Effector memory CD8-positive, alpha-beta T cell (primary cell): ENCODE measurements at regions not wholly inside any gene's neighbourhood (a gene's known extent, or its start where the extent isn't known, plus 50 kb on each side); places are given as distances from the start of the nearest gene placed in this dataset.
"Not testable (repeated sequence)": the region's sequence is repeated elsewhere in the genome, so short reads cannot be mapped to it uniquely, and the experiment has no call there.

Experiments used
- ATAC-seq: fragments of 150-1000 bp; cut with Tn5 transposase; replicated peaks from 2 replicates; pipeline ENCODE4 v1.10.0; 2021; ENCODE audit warnings: mild to moderate bottlenecking, moderate library complexity
- DNase-seq, 3 experiments: peaks; one replicate each; pipeline ENCODE4 v3.0.0; 2021
- H3K27ac Mint-ChIP-seq, 2 donors: one replicate each; pipeline ENCODE4 v1.8.0; 2022; ENCODE audit warnings: mild to moderate bottlenecking in 2 of 2, mixed read lengths in 2 of 2, moderate library complexity in 2 of 2
- H3K27me3 Mint-ChIP-seq, 2 donors: one replicate each; pipeline ENCODE4 v1.8.0; 2022; ENCODE audit warnings: mixed read lengths in 2 of 2
- H3K36me3 Mint-ChIP-seq: one replicate; pipeline ENCODE4 v1.8.0; 2022; ENCODE audit warnings: mild to moderate bottlenecking, moderate library complexity, mixed read lengths; ENCODE audit not compliant: insufficient read depth
- H3K4me1 Mint-ChIP-seq, 2 donors: one replicate each; pipeline ENCODE4 v1.8.0; 2022; ENCODE audit warnings: low read depth in 2 of 2, mixed read lengths in 2 of 2
- H3K4me3 Mint-ChIP-seq, 2 donors: one replicate each; pipeline ENCODE4 v1.8.0; 2022; ENCODE audit warnings: mild to moderate bottlenecking in 2 of 2, mixed read lengths in 2 of 2, moderate library complexity in 2 of 2
- H3K9me3 Mint-ChIP-seq, 2 donors: one replicate each; pipeline ENCODE4 v1.8.0; 2022; ENCODE audit warnings: mixed read lengths in 2 of 2

GRCh38 chr3:191593486-191593885 lies 132.5 kb downstream of the PYDC2 start:
- H3K27ac Mint-ChIP-seq: no peak overlapping the region

DNA sequence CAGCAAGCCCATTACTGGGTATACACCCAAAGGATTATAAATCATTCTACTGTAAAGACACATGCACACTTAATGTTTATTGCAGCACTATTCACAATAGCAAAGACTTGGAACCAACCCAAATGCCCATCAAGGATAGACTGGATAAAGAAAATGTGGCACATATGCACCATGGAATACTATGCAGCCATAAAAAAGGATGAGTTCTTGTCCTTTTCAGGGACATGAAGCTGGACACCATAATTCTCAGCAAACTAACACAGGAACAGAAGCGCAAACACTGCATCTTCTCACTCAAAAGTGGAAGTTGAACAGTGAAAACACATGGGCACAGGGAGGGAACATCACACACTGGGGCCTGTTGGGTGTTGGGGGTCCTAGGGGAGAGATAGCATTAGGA lies 154.5 kb downstream of the PYDC2 start:
- not testable (repeated sequence) for H3K27me3 Mint-ChIP-seq, H3K4me3 Mint-ChIP-seq, DNase-seq, H3K36me3 Mint-ChIP-seq, ATAC-seq, H3K4me1 Mint-ChIP-seq, H3K27ac Mint-ChIP-seq
- peaks cover 3 to 15% of the 10 kb centered on the region in 2 donors for H3K9me3 Mint-ChIP-seq

More at GRCh38 chr3:191593486-191593885, 132.5 kb downstream of the PYDC2 start:
- ATAC-seq (no peak), DNase-seq (no peak)
- no peaks in the 10 kb centered on the region for H3K36me3 Mint-ChIP-seq
- no peaks in the 10 kb centered on the region for H3K27me3 Mint-ChIP-seq
- no peak overlapping the region for H3K4me3 Mint-ChIP-seq
- H3K9me3 Mint-ChIP-seq: peaks cover 3 to 7% of the 10 kb centered on the region in 2 donors
- no peaks in the 10 kb centered on the region for H3K4me1 Mint-ChIP-seq

DNA sequence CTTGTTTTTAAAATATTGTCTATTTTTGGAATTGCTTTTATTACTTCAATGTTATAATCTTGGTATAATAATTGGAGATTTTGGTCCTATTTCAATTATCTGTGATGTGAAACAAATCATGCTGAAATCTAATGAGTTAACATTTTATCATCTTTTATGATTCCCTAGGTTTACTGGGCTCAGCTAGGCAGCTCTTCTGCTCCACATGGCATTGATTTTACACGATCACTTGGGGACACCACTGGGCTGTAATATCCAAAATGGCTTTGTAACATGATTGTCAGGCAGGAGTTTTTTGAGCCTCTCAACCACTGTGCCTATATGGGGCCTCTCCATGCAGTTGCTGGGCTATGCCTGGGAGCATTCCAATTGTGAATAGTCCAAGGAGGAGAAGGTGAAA lies 163.3 kb downstream of the PYDC2 start:
- no peak for DNase-seq
- Mint-ChIP-seq H3K27me3 (no peaks in the 10 kb centered on the region), H3K27ac (no peak overlapping the region), H3K36me3 (peaks cover 5% of the 10 kb centered on the region), H3K9me3 (peaks cover 7 to 9% of the 10 kb centered on the region in 2 donors), H3K4me3 (no peak overlapping the region), H3K4me1 (no peaks in the 10 kb centered on the region)
- no peak for ATAC-seq

DNA sequence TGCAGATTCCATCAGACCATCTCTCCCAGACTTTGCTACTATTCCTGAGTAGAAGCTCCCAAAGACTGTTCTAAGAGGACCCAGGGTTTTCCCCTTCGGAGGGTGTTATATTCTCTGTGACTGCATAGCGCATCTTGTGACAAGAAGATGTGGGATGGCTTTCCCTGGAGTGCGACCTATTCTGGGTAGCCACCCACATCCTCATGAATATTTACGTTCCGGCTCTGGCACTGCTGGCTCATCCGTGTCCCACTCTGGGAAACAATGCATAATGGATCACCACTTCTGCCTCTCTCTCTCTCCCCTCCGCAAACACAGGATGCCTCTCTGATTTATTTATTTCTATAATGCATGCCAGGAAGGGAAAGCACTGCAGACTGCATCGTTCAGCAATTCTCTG lies 166.1 kb downstream of the PYDC2 start:
- Mint-ChIP-seq H3K27ac (no peak overlapping the region), H3K36me3 (peaks cover 5% of the 10 kb centered on the region), H3K4me3 (no peak overlapping the region), H3K27me3 (no peaks in the 10 kb centered on the region), H3K4me1 (no peaks in the 10 kb centered on the region), H3K9me3 (peaks cover 9% of the 10 kb centered on the region in 2 donors)
- DNase-seq (no peak), ATAC-seq (no peak)

DNA sequence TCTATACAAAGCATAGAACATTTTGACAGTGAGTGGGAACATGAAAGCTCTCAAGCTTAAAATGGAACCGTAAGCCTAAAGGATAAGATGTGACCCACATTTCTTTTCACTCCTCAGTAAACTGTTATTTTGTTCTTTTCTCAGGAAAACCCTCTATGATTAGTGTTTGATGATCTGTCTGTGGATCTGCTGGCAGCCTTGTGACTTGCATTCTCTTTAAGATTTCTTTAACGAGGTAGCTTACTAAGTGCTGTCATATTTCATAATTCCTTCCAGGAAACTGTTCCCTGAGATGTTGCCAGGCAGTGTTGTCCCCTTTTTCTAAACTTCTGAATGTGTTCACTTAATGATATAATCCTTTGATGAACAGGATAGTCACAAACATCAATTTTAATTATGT lies 167.6 kb downstream of the PYDC2 start:
- Mint-ChIP-seq H3K9me3 (peaks cover 2 to 5% of the 10 kb centered on the region in 2 donors), H3K4me3 (no peak overlapping the region)
- DNase-seq: no peak

GRCh38 chr3:191631496-191631895 lies 170.5 kb downstream of the PYDC2 start:
- Mint-ChIP-seq H3K4me3 (no peak overlapping the region), H3K4me1 (no peaks in the 10 kb centered on the region), H3K27ac (no peak overlapping the region), H3K9me3 (peaks cover 0 to 3% of the 10 kb centered on the region in 2 donors), H3K36me3 (peaks cover 5% of the 10 kb centered on the region), H3K27me3 (no peaks in the 10 kb centered on the region)
- ATAC-seq (no peak), DNase-seq (no peak)

More for the DNA sequence above, 167.6 kb downstream of the PYDC2 start:
- Mint-ChIP-seq H3K27me3 (no peaks in the 10 kb centered on the region), H3K36me3 (peaks cover 5% of the 10 kb centered on the region), H3K27ac (no peak overlapping the region), H3K4me1 (no peaks in the 10 kb centered on the region)
- no peak for ATAC-seq

GRCh38 chr3:191634902-191635301 lies 173.9 kb downstream of the PYDC2 start:
- Mint-ChIP-seq H3K27me3 (no peaks in the 10 kb centered on the region), H3K4me1 (no peaks in the 10 kb centered on the region), H3K36me3 (no peaks in the 10 kb centered on the region), H3K4me3 (no peak overlapping the region), H3K9me3 (peaks cover 3 to 6% of the 10 kb centered on the region in 2 donors), H3K27ac (no peak overlapping the region)
- no peak for DNase-seq
- ATAC-seq: no peak

DNA sequence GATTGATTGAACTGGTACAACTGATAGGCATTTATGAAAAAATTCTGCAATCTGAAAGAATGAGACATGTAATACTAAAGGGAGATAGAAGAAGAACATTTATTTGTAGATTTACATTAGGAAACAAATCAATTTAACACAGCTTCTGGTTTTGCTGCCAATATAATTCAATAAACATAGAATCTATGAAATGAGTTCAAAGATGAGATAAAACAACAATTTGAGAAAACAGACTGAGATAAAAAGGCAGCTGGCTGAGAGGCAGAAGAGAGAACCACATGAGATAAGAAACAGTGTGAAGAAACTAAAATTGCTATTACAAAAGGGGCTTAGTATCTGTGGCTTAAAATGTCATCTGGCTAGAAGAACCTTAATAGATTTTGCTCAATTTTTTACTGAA lies 176.6 kb downstream of the PYDC2 start:
- Mint-ChIP-seq H3K27ac (no peak overlapping the region), H3K36me3 (no peaks in the 10 kb centered on the region), H3K27me3 (no peaks in the 10 kb centered on the region), H3K9me3 (peaks cover 2 to 6% of the 10 kb centered on the region in 2 donors), H3K4me3 (no peak overlapping the region), H3K4me1 (no peaks in the 10 kb centered on the region)
- ATAC-seq (no peak), DNase-seq (no peak)

DNA sequence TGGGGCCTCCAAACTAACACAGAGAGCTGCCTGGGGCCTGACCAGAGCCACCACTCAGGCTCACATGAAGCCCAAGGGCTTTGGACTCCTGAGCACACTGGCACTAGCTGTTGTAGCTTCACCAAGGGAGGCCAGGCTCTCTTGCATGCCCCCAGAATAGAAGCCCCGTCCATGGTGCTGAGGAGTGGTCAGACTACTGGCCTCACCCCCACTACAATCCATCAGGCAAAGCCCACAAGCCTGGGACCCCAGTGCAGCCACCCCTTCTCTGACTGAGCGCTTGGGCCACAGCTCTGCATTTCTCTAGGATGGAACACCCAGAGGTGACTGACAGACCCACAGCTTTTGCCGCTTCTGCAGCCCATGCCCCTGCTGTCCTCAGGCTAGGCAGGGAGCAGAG lies 180.8 kb downstream of the PYDC2 start:
- no peak overlapping the region for H3K27ac Mint-ChIP-seq
- no peaks in the 10 kb centered on the region for H3K36me3 Mint-ChIP-seq
- H3K9me3 Mint-ChIP-seq: peaks cover 6 to 12% of the 10 kb centered on the region in 2 donors
- H3K4me3 Mint-ChIP-seq: no peak overlapping the region
- H3K4me1 Mint-ChIP-seq: no peaks in the 10 kb centered on the region
- DNase-seq (no peak), ATAC-seq (no peak)
- no peaks in the 10 kb centered on the region for H3K27me3 Mint-ChIP-seq

GRCh38 chr3:191644291-191644690 lies 183.3 kb downstream of the PYDC2 start:
- Mint-ChIP-seq H3K4me3 (no peak overlapping the region), H3K36me3 (no peaks in the 10 kb centered on the region), H3K27me3 (no peaks in the 10 kb centered on the region), H3K27ac (no peak overlapping the region), H3K9me3 (peaks cover 13 to 18% of the 10 kb centered on the region in 2 donors), H3K4me1 (no peaks in the 10 kb centered on the region)
- no peak for ATAC-seq
- DNase-seq: no peak

GRCh38 chr3:191646242-191646641 lies 185.3 kb downstream of the PYDC2 start:
- Mint-ChIP-seq H3K27me3 (no peaks in the 10 kb centered on the region), H3K4me3 (no peak overlapping the region), H3K27ac (no peak overlapping the region), H3K9me3 (peaks cover 18 to 24% of the 10 kb centered on the region in 2 donors), H3K36me3 (no peaks in the 10 kb centered on the region), H3K4me1 (no peaks in the 10 kb centered on the region)
- ATAC-seq (no peak), DNase-seq (no peak)

GRCh38 chr3:191648787-191649186 lies 187.8 kb downstream of the PYDC2 start:
- ATAC-seq: no peak
- Mint-ChIP-seq H3K27me3 (no peaks in the 10 kb centered on the region), H3K9me3 (peaks cover 25 to 26% of the 10 kb centered on the region in 2 donors), H3K4me1 (no peaks in the 10 kb centered on the region), H3K4me3 (no peak overlapping the region), H3K36me3 (no peaks in the 10 kb centered on the region), H3K27ac (no peak overlapping the region)
- no peak for DNase-seq

GRCh38 chr3:191649626-191650025 lies 188.7 kb downstream of the PYDC2 start:
- no peaks in the 10 kb centered on the region for H3K36me3 Mint-ChIP-seq
- ATAC-seq (no peak), DNase-seq (no peak)
- H3K27ac Mint-ChIP-seq: no peak overlapping the region
- H3K4me1 Mint-ChIP-seq: no peaks in the 10 kb centered on the region
- H3K4me3 Mint-ChIP-seq: no peak overlapping the region
- peaks cover 25% of the 10 kb centered on the region in 2 donors for H3K9me3 Mint-ChIP-seq
- H3K27me3 Mint-ChIP-seq: no peaks in the 10 kb centered on the region

- not testable (repeated sequence) for DNase-seq, H3K4me3 Mint-ChIP-seq, ATAC-seq, H3K36me3 Mint-ChIP-seq, H3K27ac Mint-ChIP-seq, H3K9me3 Mint-ChIP-seq, H3K27me3 Mint-ChIP-seq, H3K4me1 Mint-ChIP-seq
Observed at GRCh38 chr3:191658781-191659419, 197.9 kb downstream of the PYDC2 start.
